ENCODE measurements at regions not wholly inside any gene's neighbourhood (a gene's known extent, or its start where the extent isn't known, plus 50 kb on each side); places are given as distances from the start of the nearest gene placed in this dataset.

- no peak overlapping the region for H3K4me3 ChIP-seq (ENCODE audit: low read length, poor library complexity, severe bottlenecking)
- H3K9me2 ChIP-seq (replicated peaks; ENCODE audit: low read depth, low read length), result no peaks in the 10 kb centered on the region
- H3F3A ChIP-seq (ENCODE audit: low read depth), result no peaks in the 10 kb centered on the region
- no peak overlapping the region for H3K9ac ChIP-seq (ENCODE audit: low read depth, low read length, poor library complexity, severe bottlenecking)
- H3K27me3 ChIP-seq (ENCODE audit: insufficient read depth, low read length, poor library complexity, severe bottlenecking), result no peaks in the 10 kb centered on the region
- H3K4me1 ChIP-seq (ENCODE audit: insufficient read depth, low read length, poor library complexity, severe bottlenecking), result no peaks in the 10 kb centered on the region
- H3K36me3 ChIP-seq (ENCODE audit: insufficient read depth, low read length), result no peaks in the 10 kb centered on the region
- TF ChIP-seq EZH2phosphoT487 (IDR thresholded peaks at IDR 0.05; ENCODE audit: borderline replicate concordance) (no peak), CTCF (conservative IDR thresholded peaks at IDR 0.05; ENCODE audit: low read length) (no peak)
- H3K79me2 ChIP-seq (ENCODE audit: insufficient read depth, low read length), result no peaks in the 10 kb centered on the region
- no peaks in the 10 kb centered on the region for H4K20me1 ChIP-seq (ENCODE audit: insufficient read depth, low read length, poor library complexity, severe bottlenecking)
- no peak overlapping the region for H3K4me2 ChIP-seq (ENCODE audit: low read depth, low read length, poor library complexity, severe bottlenecking)
- H2AFZ ChIP-seq (ENCODE audit: low read length), result no peak overlapping the region
- H3K9me3 ChIP-seq (ENCODE audit: insufficient read depth, low read depth, low read length), result no peaks in the 10 kb centered on the region
Measured at GRCh38 chr7:49247759-49248158, 323.4 kb downstream of the CDC14C start.

DNA sequence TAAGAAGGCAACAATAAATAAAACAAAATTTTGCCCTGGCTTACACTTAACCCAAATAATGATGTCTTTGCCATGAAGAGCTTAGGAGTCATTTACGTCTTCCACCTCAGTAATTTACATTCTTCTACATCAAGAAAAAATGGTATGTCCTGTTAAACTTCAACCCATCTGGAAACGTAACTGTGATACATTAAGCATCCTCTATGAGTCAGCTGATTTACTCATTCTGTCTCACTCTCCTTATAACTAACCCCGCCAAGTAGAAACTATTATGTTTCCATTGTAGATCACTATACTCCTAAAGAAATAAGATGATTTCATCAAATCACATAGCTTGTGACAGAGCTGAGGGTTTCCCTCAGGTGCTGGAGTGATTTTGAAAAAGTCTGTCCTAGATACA lies 330.7 kb downstream of the CDC14C start:
- no peaks in the 10 kb centered on the region for H4K20me1 ChIP-seq (ENCODE audit: insufficient read depth, low read length, poor library complexity, severe bottlenecking)
- no peak overlapping the region for H3K4me3 ChIP-seq (ENCODE audit: low read length, poor library complexity, severe bottlenecking)
- H3K9me3 ChIP-seq (ENCODE audit: insufficient read depth, low read depth, low read length), result no peaks in the 10 kb centered on the region
- no peaks in the 10 kb centered on the region for H3K4me1 ChIP-seq (ENCODE audit: insufficient read depth, low read length, poor library complexity, severe bottlenecking)
- no peak overlapping the region for H3K4me2 ChIP-seq (ENCODE audit: low read depth, low read length, poor library complexity, severe bottlenecking)
- H3K9me2 ChIP-seq (replicated peaks; ENCODE audit: low read depth, low read length), result no peaks in the 10 kb centered on the region
- H3K79me2 ChIP-seq (ENCODE audit: insufficient read depth, low read length), result no peaks in the 10 kb centered on the region
- H2AFZ ChIP-seq (ENCODE audit: low read length), result no peak overlapping the region
- TF ChIP-seq EZH2phosphoT487 (IDR thresholded peaks at IDR 0.05; ENCODE audit: borderline replicate concordance) (no peak), CTCF (conservative IDR thresholded peaks at IDR 0.05; ENCODE audit: low read length) (no peak)
- H3K36me3 ChIP-seq (ENCODE audit: insufficient read depth, low read length), result no peaks in the 10 kb centered on the region
- no peak overlapping the region for H3K9ac ChIP-seq (ENCODE audit: low read depth, low read length, poor library complexity, severe bottlenecking)
- no peaks in the 10 kb centered on the region for H3F3A ChIP-seq (ENCODE audit: low read depth)
- H3K27me3 ChIP-seq (ENCODE audit: insufficient read depth, low read length, poor library complexity, severe bottlenecking), result no peaks in the 10 kb centered on the region

DNA sequence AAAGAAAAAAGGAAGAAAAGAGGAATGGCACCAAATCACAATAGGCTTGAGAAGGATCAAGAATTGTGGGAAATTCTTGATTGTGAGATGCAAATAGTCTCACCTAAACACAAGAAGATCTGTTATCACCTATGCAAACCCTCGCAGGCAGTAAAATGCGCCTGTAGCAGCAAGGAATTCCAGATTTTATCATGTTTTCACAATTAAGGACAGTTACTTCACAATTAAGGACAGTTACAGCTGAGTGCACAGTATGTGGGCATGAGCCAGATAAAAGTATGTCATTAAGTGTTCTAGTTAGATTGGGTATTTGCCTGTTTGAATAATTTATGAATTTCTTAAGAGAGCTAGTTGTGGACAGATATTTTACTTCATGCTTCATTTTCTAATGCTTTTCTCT lies 336.2 kb downstream of the CDC14C start:
- Histone ChIP-seq H3K9ac (ENCODE audit: low read depth, low read length, poor library complexity, severe bottlenecking) (no peak overlapping the region), H3K79me2 (ENCODE audit: insufficient read depth, low read length) (no peaks in the 10 kb centered on the region)

More for the DNA sequence above, 336.2 kb downstream of the CDC14C start:
- Histone ChIP-seq H4K20me1 (ENCODE audit: insufficient read depth, low read length, poor library complexity, severe bottlenecking) (no peaks in the 10 kb centered on the region), H3F3A (ENCODE audit: low read depth) (no peaks in the 10 kb centered on the region), H2AFZ (ENCODE audit: low read length) (no peak overlapping the region), H3K9me2 (replicated peaks; ENCODE audit: low read depth, low read length) (no peaks in the 10 kb centered on the region), H3K4me1 (ENCODE audit: insufficient read depth, low read length, poor library complexity, severe bottlenecking) (no peaks in the 10 kb centered on the region), H3K9me3 (ENCODE audit: insufficient read depth, low read depth, low read length) (no peaks in the 10 kb centered on the region), H3K4me2 (ENCODE audit: low read depth, low read length, poor library complexity, severe bottlenecking) (no peak overlapping the region), H3K27me3 (ENCODE audit: insufficient read depth, low read length, poor library complexity, severe bottlenecking) (no peaks in the 10 kb centered on the region), H3K36me3 (ENCODE audit: insufficient read depth, low read length) (no peaks in the 10 kb centered on the region), H3K4me3 (ENCODE audit: low read length, poor library complexity, severe bottlenecking) (no peak overlapping the region)
- TF ChIP-seq CTCF (conservative IDR thresholded peaks at IDR 0.05; ENCODE audit: low read length), result no peak
- no peak for TF ChIP-seq EZH2phosphoT487 (IDR thresholded peaks at IDR 0.05; ENCODE audit: borderline replicate concordance)

Data from Loucy (cell line).